GM06990 (cell line): ENCODE measurements at regions not wholly inside any gene's neighbourhood (a gene's known extent, or its start where the extent isn't known, plus 50 kb on each side); places are given as distances from the start of the nearest gene placed in this dataset.

Experiments used
- DNase-seq: peaks from one replicate; pipeline ENCODE4 v3.0.0-alpha.2; 2011; ENCODE audit not compliant: insufficient read length; ENCODE audit errors: extremely low read depth
- H3K27me3 ChIP-seq: replicated peaks from 2 replicates; pipeline ENCODE4 v1.6.0; 2011; ENCODE audit warnings: low read length; ENCODE audit not compliant: control insufficient read depth, insufficient read depth
- H3K36me3 ChIP-seq: 2 replicates; pipeline ENCODE4 v1.5.1; 2011; ENCODE audit warnings: low read length; ENCODE audit not compliant: control insufficient read depth, insufficient read depth
- H3K4me3 ChIP-seq: replicated peaks from 2 replicates; pipeline ENCODE4 v1.5.1; 2011; ENCODE audit warnings: low read depth, mild to moderate bottlenecking, control low read depth, low read length
- CTCF ChIP-seq: IDR thresholded peaks from 2 replicates; pipeline ENCODE4 v1.5.1; 2011; ENCODE audit warnings: low read length, control low read depth, mild to moderate bottlenecking, inconsistent platforms; ENCODE audit not compliant: insufficient read depth, poor library complexity, severe bottlenecking

GRCh38 chr9:103804077-103804735 is 289.9 kb upstream of the SMC2 start:
- no peaks in the 10 kb centered on the region for H3K36me3 ChIP-seq
- H3K27me3 ChIP-seq = no peaks in the 10 kb centered on the region
- DNase-seq = no peak
- H3K4me3 ChIP-seq = no peak overlapping the region
- TF ChIP-seq CTCF = no peak

GRCh38 chr9:103809745-103810144 is 284.4 kb upstream of the SMC2 start:
- H3K36me3 ChIP-seq = no peaks in the 10 kb centered on the region
- H3K4me3 ChIP-seq = no peak overlapping the region
- no peaks in the 10 kb centered on the region for H3K27me3 ChIP-seq
- no peak for DNase-seq
- TF ChIP-seq CTCF = no peak

- H3K4me3 ChIP-seq = no peak overlapping the region
- no peaks in the 10 kb centered on the region for H3K36me3 ChIP-seq
- no peak for TF ChIP-seq CTCF
- H3K27me3 ChIP-seq = no peaks in the 10 kb centered on the region
- DNase-seq = no peak
Measured at GRCh38 chr9:103811462-103811861, 282.6 kb upstream of the SMC2 start.

GRCh38 chr9:103816146-103816545 is 278.0 kb upstream of the SMC2 start:
- H3K36me3 ChIP-seq = no peaks in the 10 kb centered on the region
- no peak for TF ChIP-seq CTCF
- H3K27me3 ChIP-seq = no peaks in the 10 kb centered on the region
- H3K4me3 ChIP-seq = no peak overlapping the region
- no peak for DNase-seq

- no peaks in the 10 kb centered on the region for H3K36me3 ChIP-seq
- TF ChIP-seq CTCF = no peak
- no peak for DNase-seq
- no peaks in the 10 kb centered on the region for H3K27me3 ChIP-seq
- no peak overlapping the region for H3K4me3 ChIP-seq
Measured at GRCh38 chr9:103819936-103820335, 274.2 kb upstream of the SMC2 start.

GRCh38 chr9:103821115-103821514 is 273.0 kb upstream of the SMC2 start:
- DNase-seq = no peak
- Histone ChIP-seq H3K4me3 (no peak overlapping the region), H3K27me3 (no peaks in the 10 kb centered on the region), H3K36me3 (no peaks in the 10 kb centered on the region)
- TF ChIP-seq CTCF = no peak
